ENCODE measurements at regions not wholly inside any gene's neighbourhood (a gene's known extent, or its start where the extent isn't known, plus 50 kb on each side); places are given as distances from the start of the nearest gene placed in this dataset.

DNA sequence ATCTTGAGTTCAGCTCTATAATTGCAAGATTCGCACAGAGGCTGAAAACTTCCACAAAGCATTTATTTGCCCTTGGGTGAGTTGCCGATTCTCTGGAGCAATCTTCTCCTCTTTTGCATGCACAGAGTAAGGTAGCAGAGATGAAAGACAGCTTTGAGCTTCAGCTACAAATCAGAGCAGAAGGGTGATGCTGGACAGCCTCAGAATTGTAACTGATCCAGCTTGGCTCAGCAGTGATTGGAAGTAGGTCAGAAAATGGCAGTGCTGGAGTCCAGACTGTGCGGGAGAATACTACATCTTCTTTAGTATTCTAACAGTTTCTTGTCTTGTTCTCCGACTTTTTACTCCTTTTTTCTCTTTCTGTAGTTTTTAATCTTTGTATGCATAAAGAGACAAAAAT is 55.4 kb upstream of the CDC14C start:
- H3K4me3 ChIP-seq (ENCODE audit: low read length), result no peak overlapping the region
- no peaks in the 10 kb centered on the region for H3K27me3 ChIP-seq (ENCODE audit: control insufficient read depth, insufficient read depth, low read length, poor library complexity, severe bottlenecking)
- 92 to 100% methylated on average over 2 to 4 of the region's 4 CpGs for WGBS, 2 experiments (ENCODE audit: insufficient coverage in 1 of 2, insufficient read length in 1 of 2)
- no peaks in the 10 kb centered on the region for H3K36me3 Mint-ChIP-seq (ENCODE audit: low read depth)
- TF ChIP-seq CTCF (conservative IDR thresholded peaks at IDR 0.05), result no peak
- no peaks in the 10 kb centered on the region for H3K36me3 ChIP-seq (ENCODE audit: control insufficient read depth, insufficient read depth, low read length)
- H3K9me3 ChIP-seq (ENCODE audit: control insufficient read depth, low read length), result no peaks in the 10 kb centered on the region
- H3K27ac Mint-ChIP-seq, result no peak overlapping the region
- no peaks in the 10 kb centered on the region for H3K4me1 Mint-ChIP-seq
- H3K27me3 Mint-ChIP-seq (ENCODE audit: insufficient read depth), result no peaks in the 10 kb centered on the region
- no peak for DNase-seq
- H3K9me3 Mint-ChIP-seq, result no peaks in the 10 kb centered on the region
- H3K27ac ChIP-seq (ENCODE audit: low read depth, low read length), result no peak overlapping the region
- H3K4me3 Mint-ChIP-seq, result no peak overlapping the region
- no peak overlapping the region for H3K9ac ChIP-seq (ENCODE audit: extremely low read depth, low read length, poor library complexity, severe bottlenecking)
- no peaks in the 10 kb centered on the region for H3K4me1 ChIP-seq (ENCODE audit: control insufficient read depth, insufficient read depth, low read length)

- TF ChIP-seq CTCF (conservative IDR thresholded peaks at IDR 0.05), result no peak
- H3K4me3 ChIP-seq (ENCODE audit: low read length), result no peak overlapping the region
- no peaks in the 10 kb centered on the region for H3K36me3 ChIP-seq (ENCODE audit: control insufficient read depth, insufficient read depth, low read length)
- no peak overlapping the region for H3K9ac ChIP-seq (ENCODE audit: extremely low read depth, low read length, poor library complexity, severe bottlenecking)
- H3K4me3 Mint-ChIP-seq, result no peak overlapping the region
- H3K4me1 ChIP-seq (ENCODE audit: control insufficient read depth, insufficient read depth, low read length), result no peaks in the 10 kb centered on the region
- no peaks in the 10 kb centered on the region for H3K27me3 Mint-ChIP-seq (ENCODE audit: insufficient read depth)
- H3K9me3 ChIP-seq (ENCODE audit: control insufficient read depth, low read length), result no peaks in the 10 kb centered on the region
- no peaks in the 10 kb centered on the region for H3K27me3 ChIP-seq (ENCODE audit: control insufficient read depth, insufficient read depth, low read length, poor library complexity, severe bottlenecking)
- no peaks in the 10 kb centered on the region for H3K36me3 Mint-ChIP-seq (ENCODE audit: low read depth)
- DNase-seq, result no peak
- H3K27ac ChIP-seq (ENCODE audit: low read depth, low read length), result no peak overlapping the region
- H3K9me3 Mint-ChIP-seq, result no peaks in the 10 kb centered on the region
- 95% methylated on average over 2 of the region's 3 CpGs; no CpG with 5 or more reads in 1 of the 2 experiments for WGBS, 2 experiments (ENCODE audit: insufficient coverage in 1 of 2, insufficient read length in 1 of 2)
- H3K27ac Mint-ChIP-seq, result no peak overlapping the region
- no peaks in the 10 kb centered on the region for H3K4me1 Mint-ChIP-seq
Measured at GRCh38 chr7:48872548-48872947, 51.8 kb upstream of the CDC14C start.

All from endodermal cell (in vitro differentiated cells).